ENCODE measurements at regions not wholly inside any gene's neighbourhood (a gene's known extent, or its start where the extent isn't known, plus 50 kb on each side); places are given as distances from the start of the nearest gene placed in this dataset.

- Histone ChIP-seq H3K9me3 (ENCODE audit: control insufficient read depth, low read length) (no peaks in the 10 kb centered on the region), H3K27me3 (ENCODE audit: control insufficient read depth, insufficient read depth, low read length, poor library complexity, severe bottlenecking) (no peaks in the 10 kb centered on the region), H3K27ac (ENCODE audit: low read depth, low read length) (no peak overlapping the region), H3K4me3 (ENCODE audit: low read length) (no peak overlapping the region), H3K4me1 (ENCODE audit: control insufficient read depth, insufficient read depth, low read length) (no peaks in the 10 kb centered on the region), H3K9ac (ENCODE audit: extremely low read depth, low read length, poor library complexity, severe bottlenecking) (no peak overlapping the region), H3K36me3 (ENCODE audit: control insufficient read depth, insufficient read depth, low read length) (no peaks in the 10 kb centered on the region)
- WGBS, 2 experiments (ENCODE audit: insufficient coverage in 1 of 2, insufficient read length in 1 of 2) = 73 to 100% methylated on average over 2 of the region's 2 CpGs
- no peak overlapping the region for H3K4me3 Mint-ChIP-seq
- H3K9me3 Mint-ChIP-seq = no peaks in the 10 kb centered on the region
- peak; percentile 29 for DNase-seq
- no peak overlapping the region for H3K27ac Mint-ChIP-seq
- TF ChIP-seq, protein P1, sequence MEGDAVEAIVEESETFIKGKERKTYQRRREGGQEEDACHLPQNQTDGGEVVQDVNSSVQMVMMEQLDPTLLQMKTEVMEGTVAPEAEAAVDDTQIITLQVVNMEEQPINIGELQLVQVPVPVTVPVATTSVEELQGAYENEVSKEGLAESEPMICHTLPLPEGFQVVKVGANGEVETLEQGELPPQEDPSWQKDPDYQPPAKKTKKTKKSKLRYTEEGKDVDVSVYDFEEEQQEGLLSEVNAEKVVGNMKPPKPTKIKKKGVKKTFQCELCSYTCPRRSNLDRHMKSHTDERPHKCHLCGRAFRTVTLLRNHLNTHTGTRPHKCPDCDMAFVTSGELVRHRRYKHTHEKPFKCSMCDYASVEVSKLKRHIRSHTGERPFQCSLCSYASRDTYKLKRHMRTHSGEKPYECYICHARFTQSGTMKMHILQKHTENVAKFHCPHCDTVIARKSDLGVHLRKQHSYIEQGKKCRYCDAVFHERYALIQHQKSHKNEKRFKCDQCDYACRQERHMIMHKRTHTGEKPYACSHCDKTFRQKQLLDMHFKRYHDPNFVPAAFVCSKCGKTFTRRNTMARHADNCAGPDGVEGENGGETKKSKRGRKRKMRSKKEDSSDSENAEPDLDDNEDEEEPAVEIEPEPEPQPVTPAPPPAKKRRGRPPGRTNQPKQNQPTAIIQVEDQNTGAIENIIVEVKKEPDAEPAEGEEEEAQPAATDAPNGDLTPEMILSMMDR (conservative IDR thresholded peaks at IDR 0.05) = no peak
- peaks cover 7% of the 10 kb centered on the region for H3K4me1 Mint-ChIP-seq
- H3K36me3 Mint-ChIP-seq (ENCODE audit: low read depth) = no peaks in the 10 kb centered on the region
- peaks cover 1% of the 10 kb centered on the region for H3K27me3 Mint-ChIP-seq (ENCODE audit: insufficient read depth)
Measured at GRCh38 chr9:90035471-90035870, 430.7 kb downstream of the GADD45G start.

GRCh38 chr9:90037146-90037797, 432.5 kb downstream of the GADD45G start:
- DNase-seq = peak; percentile 52
- Histone ChIP-seq H3K27ac (ENCODE audit: low read depth, low read length) (no peak overlapping the region), H3K9me3 (ENCODE audit: control insufficient read depth, low read length) (no peaks in the 10 kb centered on the region), H3K4me1 (ENCODE audit: control insufficient read depth, insufficient read depth, low read length) (no peaks in the 10 kb centered on the region), H3K4me3 (ENCODE audit: low read length) (no peak overlapping the region), H3K36me3 (ENCODE audit: control insufficient read depth, insufficient read depth, low read length) (no peaks in the 10 kb centered on the region), H3K9ac (ENCODE audit: extremely low read depth, low read length, poor library complexity, severe bottlenecking) (no peak overlapping the region), H3K27me3 (ENCODE audit: control insufficient read depth, insufficient read depth, low read length, poor library complexity, severe bottlenecking) (no peaks in the 10 kb centered on the region)
- Mint-ChIP-seq H3K4me1 (peaks cover 7% of the 10 kb centered on the region), H3K36me3 (ENCODE audit: low read depth) (no peaks in the 10 kb centered on the region), H3K4me3 (no peak overlapping the region), H3K27me3 (ENCODE audit: insufficient read depth) (no peaks in the 10 kb centered on the region), H3K27ac (no peak overlapping the region), H3K9me3 (no peaks in the 10 kb centered on the region)
- 80 to 83% methylated on average over 10 to 11 of the region's 11 CpGs for WGBS, 2 experiments (ENCODE audit: insufficient coverage in 1 of 2, insufficient read length in 1 of 2)
- TF ChIP-seq, protein P1 (conservative IDR thresholded peaks at IDR 0.05) = no peak

DNA sequence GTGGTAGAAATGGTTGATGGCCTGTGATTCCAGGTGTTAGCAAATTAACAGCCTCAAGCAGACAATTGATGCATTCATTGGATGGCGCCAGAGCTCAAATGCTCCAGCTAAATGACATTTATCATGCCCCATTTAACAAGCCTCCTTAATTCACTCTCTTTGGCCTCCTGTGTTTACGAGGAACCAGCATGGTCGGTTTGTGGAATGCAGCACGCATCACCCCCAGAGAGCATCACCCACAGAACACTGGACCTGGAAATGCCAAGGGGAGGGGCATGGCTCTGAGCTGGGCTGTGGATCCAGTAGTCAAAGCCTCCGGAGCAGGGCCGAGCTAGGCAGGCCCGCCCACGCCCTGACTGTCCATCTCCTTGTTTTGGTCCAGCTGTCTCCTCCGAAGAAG, 434.0 kb downstream of the GADD45G start:
- peaks cover 7% of the 10 kb centered on the region for H3K4me1 Mint-ChIP-seq
- peak; percentile 44 for DNase-seq

More for the DNA sequence above, 434.0 kb downstream of the GADD45G start:
- Histone ChIP-seq H3K9ac (ENCODE audit: extremely low read depth, low read length, poor library complexity, severe bottlenecking) (no peak overlapping the region), H3K27me3 (ENCODE audit: control insufficient read depth, insufficient read depth, low read length, poor library complexity, severe bottlenecking) (no peaks in the 10 kb centered on the region), H3K4me1 (ENCODE audit: control insufficient read depth, insufficient read depth, low read length) (no peaks in the 10 kb centered on the region), H3K36me3 (ENCODE audit: control insufficient read depth, insufficient read depth, low read length) (no peaks in the 10 kb centered on the region), H3K27ac (ENCODE audit: low read depth, low read length) (no peak overlapping the region), H3K4me3 (ENCODE audit: low read length) (no peak overlapping the region), H3K9me3 (ENCODE audit: control insufficient read depth, low read length) (no peaks in the 10 kb centered on the region)
- 93 to 96% methylated on average over 9 of the region's 9 CpGs for WGBS, 2 experiments (ENCODE audit: insufficient coverage in 1 of 2, insufficient read length in 1 of 2)
- no peaks in the 10 kb centered on the region for H3K9me3 Mint-ChIP-seq
- TF ChIP-seq, protein P1 (conservative IDR thresholded peaks at IDR 0.05) = no peak
- no peaks in the 10 kb centered on the region for H3K36me3 Mint-ChIP-seq (ENCODE audit: low read depth)
- no peak overlapping the region for H3K27ac Mint-ChIP-seq
- no peak overlapping the region for H3K4me3 Mint-ChIP-seq
- no peaks in the 10 kb centered on the region for H3K27me3 Mint-ChIP-seq (ENCODE audit: insufficient read depth)

All from endodermal cell (in vitro differentiated cells).